ENCODE measurements at regions not wholly inside any gene's neighbourhood (a gene's known extent, or its start where the extent isn't known, plus 50 kb on each side); places are given as distances from the start of the nearest gene placed in this dataset.

DNA sequence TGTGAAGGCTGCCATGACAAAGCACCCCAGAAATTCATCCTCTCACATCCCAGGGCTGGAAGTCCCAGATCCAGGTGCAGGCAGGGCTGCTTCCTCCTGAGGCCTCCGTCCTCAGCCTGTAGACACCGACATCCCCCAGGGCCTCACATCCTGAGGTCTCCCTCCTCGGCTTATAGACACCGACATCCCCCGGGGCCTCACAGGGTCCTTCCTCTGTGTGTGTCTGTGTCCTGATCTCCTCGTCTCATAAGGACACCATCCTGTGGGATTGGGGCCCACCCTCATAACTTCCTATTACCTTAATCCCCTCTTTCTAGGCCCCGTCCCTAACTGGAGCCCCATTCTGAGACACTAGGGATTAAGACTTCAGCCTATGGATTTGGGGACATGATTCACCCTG lies 92.0 kb upstream of the SNTG2 start:
- TF ChIP-seq, protein P1, sequence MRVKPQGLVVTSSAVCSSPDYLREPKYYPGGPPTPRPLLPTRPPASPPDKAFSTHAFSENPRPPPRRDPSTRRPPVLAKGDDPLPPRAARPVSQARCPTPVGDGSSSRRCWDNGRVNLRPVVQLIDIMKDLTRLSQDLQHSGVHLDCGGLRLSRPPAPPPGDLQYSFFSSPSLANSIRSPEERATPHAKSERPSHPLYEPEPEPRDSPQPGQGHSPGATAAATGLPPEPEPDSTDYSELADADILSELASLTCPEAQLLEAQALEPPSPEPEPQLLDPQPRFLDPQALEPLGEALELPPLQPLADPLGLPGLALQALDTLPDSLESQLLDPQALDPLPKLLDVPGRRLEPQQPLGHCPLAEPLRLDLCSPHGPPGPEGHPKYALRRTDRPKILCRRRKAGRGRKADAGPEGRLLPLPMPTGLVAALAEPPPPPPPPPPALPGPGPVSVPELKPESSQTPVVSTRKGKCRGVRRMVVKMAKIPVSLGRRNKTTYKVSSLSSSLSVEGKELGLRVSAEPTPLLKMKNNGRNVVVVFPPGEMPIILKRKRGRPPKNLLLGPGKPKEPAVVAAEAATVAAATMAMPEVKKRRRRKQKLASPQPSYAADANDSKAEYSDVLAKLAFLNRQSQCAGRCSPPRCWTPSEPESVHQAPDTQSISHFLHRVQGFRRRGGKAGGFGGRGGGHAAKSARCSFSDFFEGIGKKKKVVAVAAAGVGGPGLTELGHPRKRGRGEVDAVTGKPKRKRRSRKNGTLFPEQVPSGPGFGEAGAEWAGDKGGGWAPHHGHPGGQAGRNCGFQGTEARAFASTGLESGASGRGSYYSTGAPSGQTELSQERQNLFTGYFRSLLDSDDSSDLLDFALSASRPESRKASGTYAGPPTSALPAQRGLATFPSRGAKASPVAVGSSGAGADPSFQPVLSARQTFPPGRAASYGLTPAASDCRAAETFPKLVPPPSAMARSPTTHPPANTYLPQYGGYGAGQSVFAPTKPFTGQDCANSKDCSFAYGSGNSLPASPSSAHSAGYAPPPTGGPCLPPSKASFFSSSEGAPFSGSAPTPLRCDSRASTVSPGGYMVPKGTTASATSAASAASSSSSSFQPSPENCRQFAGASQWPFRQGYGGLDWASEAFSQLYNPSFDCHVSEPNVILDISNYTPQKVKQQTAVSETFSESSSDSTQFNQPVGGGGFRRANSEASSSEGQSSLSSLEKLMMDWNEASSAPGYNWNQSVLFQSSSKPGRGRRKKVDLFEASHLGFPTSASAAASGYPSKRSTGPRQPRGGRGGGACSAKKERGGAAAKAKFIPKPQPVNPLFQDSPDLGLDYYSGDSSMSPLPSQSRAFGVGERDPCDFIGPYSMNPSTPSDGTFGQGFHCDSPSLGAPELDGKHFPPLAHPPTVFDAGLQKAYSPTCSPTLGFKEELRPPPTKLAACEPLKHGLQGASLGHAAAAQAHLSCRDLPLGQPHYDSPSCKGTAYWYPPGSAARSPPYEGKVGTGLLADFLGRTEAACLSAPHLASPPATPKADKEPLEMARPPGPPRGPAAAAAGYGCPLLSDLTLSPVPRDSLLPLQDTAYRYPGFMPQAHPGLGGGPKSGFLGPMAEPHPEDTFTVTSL (CRISPR knock-in tag; IDR thresholded peaks at IDR 0.05; ENCODE audit: borderline replicate concordance), result no peak
- TF ChIP-seq, protein P2, sequence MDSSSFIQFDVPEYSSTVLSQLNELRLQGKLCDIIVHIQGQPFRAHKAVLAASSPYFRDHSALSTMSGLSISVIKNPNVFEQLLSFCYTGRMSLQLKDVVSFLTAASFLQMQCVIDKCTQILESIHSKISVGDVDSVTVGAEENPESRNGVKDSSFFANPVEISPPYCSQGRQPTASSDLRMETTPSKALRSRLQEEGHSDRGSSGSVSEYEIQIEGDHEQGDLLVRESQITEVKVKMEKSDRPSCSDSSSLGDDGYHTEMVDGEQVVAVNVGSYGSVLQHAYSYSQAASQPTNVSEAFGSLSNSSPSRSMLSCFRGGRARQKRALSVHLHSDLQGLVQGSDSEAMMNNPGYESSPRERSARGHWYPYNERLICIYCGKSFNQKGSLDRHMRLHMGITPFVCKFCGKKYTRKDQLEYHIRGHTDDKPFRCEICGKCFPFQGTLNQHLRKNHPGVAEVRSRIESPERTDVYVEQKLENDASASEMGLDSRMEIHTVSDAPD (CRISPR knock-in tag; IDR thresholded peaks at IDR 0.05), result no peak
- no peak for TF ChIP-seq ZNF552 (CRISPR knock-in tag; IDR thresholded peaks at IDR 0.05; ENCODE audit: borderline replicate concordance)
- TF ChIP-seq ZNF331 (CRISPR knock-in tag; IDR thresholded peaks at IDR 0.05), result no peak
- no peak for TF ChIP-seq ZNF557 (CRISPR knock-in tag; IDR thresholded peaks at IDR 0.05)
- TF ChIP-seq TSC22D2 (CRISPR knock-in tag; IDR thresholded peaks at IDR 0.05; ENCODE audit: borderline replicate concordance), result no peak
- TF ChIP-seq, protein P3, sequence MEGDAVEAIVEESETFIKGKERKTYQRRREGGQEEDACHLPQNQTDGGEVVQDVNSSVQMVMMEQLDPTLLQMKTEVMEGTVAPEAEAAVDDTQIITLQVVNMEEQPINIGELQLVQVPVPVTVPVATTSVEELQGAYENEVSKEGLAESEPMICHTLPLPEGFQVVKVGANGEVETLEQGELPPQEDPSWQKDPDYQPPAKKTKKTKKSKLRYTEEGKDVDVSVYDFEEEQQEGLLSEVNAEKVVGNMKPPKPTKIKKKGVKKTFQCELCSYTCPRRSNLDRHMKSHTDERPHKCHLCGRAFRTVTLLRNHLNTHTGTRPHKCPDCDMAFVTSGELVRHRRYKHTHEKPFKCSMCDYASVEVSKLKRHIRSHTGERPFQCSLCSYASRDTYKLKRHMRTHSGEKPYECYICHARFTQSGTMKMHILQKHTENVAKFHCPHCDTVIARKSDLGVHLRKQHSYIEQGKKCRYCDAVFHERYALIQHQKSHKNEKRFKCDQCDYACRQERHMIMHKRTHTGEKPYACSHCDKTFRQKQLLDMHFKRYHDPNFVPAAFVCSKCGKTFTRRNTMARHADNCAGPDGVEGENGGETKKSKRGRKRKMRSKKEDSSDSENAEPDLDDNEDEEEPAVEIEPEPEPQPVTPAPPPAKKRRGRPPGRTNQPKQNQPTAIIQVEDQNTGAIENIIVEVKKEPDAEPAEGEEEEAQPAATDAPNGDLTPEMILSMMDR (CRISPR knock-in tag; IDR thresholded peaks at IDR 0.05), result no peak
- TF ChIP-seq POLR2A (IDR thresholded peaks at IDR 0.05; ENCODE audit: insufficient read depth in 1 of 2, low read depth in 2 of 2, low read length in 2 of 2), result no peak
- TF ChIP-seq ARHGAP35 (CRISPR knock-in tag; IDR thresholded peaks at IDR 0.05; ENCODE audit: borderline replicate concordance), result no peak
- no peak for TF ChIP-seq SIN3A (IDR thresholded peaks at IDR 0.05; ENCODE audit: borderline replicate concordance, low read depth, low read length)
- TF ChIP-seq ZNF251 (CRISPR knock-in tag; IDR thresholded peaks at IDR 0.05), result no peak
- no peak for TF ChIP-seq SRSF9 (IDR thresholded peaks at IDR 0.05; ENCODE audit: borderline replicate concordance, insufficient read depth, low read depth, low read length, poor library complexity, severe bottlenecking)
- TF ChIP-seq, protein P4, sequence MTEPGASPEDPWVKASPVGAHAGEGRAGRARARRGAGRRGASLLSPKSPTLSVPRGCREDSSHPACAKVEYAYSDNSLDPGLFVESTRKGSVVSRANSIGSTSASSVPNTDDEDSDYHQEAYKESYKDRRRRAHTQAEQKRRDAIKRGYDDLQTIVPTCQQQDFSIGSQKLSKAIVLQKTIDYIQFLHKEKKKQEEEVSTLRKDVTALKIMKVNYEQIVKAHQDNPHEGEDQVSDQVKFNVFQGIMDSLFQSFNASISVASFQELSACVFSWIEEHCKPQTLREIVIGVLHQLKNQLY (CRISPR knock-in tag; IDR thresholded peaks at IDR 0.05), result no peak
- TF ChIP-seq, protein P5, sequence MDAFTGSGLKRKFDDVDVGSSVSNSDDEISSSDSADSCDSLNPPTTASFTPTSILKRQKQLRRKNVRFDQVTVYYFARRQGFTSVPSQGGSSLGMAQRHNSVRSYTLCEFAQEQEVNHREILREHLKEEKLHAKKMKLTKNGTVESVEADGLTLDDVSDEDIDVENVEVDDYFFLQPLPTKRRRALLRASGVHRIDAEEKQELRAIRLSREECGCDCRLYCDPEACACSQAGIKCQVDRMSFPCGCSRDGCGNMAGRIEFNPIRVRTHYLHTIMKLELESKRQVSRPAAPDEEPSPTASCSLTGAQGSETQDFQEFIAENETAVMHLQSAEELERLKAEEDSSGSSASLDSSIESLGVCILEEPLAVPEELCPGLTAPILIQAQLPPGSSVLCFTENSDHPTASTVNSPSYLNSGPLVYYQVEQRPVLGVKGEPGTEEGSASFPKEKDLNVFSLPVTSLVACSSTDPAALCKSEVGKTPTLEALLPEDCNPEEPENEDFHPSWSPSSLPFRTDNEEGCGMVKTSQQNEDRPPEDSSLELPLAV (CRISPR knock-in tag; conservative IDR thresholded peaks at IDR 0.05; ENCODE audit: low read depth), result no peak
